ENCODE measurements at regions not wholly inside any gene's neighbourhood (a gene's known extent, or its start where the extent isn't known, plus 50 kb on each side); places are given as distances from the start of the nearest gene placed in this dataset.

DNA sequence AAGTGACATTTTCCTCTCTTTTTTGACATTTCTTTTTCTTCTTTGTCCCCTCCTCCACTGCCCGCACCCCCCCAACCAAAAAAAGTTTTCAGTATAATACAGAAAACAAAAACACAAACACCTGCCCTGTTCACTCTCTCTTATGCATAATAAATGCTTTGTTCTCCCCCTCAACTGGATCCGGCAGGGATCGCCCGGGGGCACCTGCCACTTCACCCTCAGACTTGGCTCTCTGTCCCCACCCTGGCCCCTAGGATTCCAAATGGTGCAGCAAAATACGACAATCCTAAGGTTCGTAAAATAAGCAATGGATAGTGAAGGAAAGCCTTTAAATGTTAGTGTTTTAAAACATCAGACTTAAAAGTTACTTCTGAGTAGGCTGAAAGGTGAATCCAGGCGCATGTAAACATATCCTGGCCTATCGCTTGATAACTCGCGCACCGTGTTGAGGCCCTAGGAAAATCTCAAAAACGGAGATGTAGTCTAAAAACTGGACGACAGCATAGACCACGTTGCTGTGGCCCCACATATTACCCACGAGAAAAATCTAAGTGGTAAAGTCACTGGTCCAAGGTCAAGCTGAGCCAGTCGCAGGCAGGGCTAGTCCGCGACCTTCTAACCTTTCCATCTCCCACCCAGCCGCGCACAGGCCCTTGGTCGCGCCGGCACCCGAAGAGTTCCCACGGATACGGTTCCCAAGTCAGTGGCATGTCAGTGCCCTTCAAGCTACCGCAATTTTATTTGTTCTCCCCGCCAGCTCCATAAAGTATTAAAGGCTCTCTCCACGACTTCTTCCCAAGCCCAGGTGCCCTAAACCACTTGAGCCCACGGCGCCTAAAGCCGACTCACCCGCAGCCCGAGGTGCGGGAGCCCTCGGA is 130.8 kb downstream of the OGFRL1 start:
- TF ChIP-seq ZNF384 (IDR thresholded peaks at IDR 0.05; ENCODE audit: borderline replicate concordance, low read depth, low read length) (no peak), ESRRA (IDR thresholded peaks at IDR 0.05; ENCODE audit: low read length) (no peak), YY1 (IDR thresholded peaks at IDR 0.05; ENCODE audit: low read depth, low read length) (no peak), TBL1XR1 (IDR thresholded peaks at IDR 0.05; ENCODE audit: low read depth, low read length) (no peak), RFX5 (IDR thresholded peaks at IDR 0.05; ENCODE audit: low read depth, low read length) (no peak), CREB1 (IDR thresholded peaks at IDR 0.05; ENCODE audit: low read depth) (no peak), POLR2AphosphoS5 (IDR thresholded peaks at IDR 0.05; ENCODE audit: low read length) (no peak), EZH2 (IDR thresholded peaks at IDR 0.05; ENCODE audit: borderline replicate concordance, control insufficient read depth, low read depth, low read length) (no peak), POLR2A (IDR thresholded peaks at IDR 0.05; ENCODE audit: low read depth, low read length) (no peak), PML (IDR thresholded peaks at IDR 0.05; ENCODE audit: low read length) (no peak), NR2C1 (IDR thresholded peaks at IDR 0.05) (no peak)
- TF ChIP-seq, protein P1, sequence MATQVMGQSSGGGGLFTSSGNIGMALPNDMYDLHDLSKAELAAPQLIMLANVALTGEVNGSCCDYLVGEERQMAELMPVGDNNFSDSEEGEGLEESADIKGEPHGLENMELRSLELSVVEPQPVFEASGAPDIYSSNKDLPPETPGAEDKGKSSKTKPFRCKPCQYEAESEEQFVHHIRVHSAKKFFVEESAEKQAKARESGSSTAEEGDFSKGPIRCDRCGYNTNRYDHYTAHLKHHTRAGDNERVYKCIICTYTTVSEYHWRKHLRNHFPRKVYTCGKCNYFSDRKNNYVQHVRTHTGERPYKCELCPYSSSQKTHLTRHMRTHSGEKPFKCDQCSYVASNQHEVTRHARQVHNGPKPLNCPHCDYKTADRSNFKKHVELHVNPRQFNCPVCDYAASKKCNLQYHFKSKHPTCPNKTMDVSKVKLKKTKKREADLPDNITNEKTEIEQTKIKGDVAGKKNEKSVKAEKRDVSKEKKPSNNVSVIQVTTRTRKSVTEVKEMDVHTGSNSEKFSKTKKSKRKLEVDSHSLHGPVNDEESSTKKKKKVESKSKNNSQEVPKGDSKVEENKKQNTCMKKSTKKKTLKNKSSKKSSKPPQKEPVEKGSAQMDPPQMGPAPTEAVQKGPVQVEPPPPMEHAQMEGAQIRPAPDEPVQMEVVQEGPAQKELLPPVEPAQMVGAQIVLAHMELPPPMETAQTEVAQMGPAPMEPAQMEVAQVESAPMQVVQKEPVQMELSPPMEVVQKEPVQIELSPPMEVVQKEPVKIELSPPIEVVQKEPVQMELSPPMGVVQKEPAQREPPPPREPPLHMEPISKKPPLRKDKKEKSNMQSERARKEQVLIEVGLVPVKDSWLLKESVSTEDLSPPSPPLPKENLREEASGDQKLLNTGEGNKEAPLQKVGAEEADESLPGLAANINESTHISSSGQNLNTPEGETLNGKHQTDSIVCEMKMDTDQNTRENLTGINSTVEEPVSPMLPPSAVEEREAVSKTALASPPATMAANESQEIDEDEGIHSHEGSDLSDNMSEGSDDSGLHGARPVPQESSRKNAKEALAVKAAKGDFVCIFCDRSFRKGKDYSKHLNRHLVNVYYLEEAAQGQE (IDR thresholded peaks at IDR 0.05; ENCODE audit: low read depth, low read length) = no peak
- TF ChIP-seq, protein P2, sequence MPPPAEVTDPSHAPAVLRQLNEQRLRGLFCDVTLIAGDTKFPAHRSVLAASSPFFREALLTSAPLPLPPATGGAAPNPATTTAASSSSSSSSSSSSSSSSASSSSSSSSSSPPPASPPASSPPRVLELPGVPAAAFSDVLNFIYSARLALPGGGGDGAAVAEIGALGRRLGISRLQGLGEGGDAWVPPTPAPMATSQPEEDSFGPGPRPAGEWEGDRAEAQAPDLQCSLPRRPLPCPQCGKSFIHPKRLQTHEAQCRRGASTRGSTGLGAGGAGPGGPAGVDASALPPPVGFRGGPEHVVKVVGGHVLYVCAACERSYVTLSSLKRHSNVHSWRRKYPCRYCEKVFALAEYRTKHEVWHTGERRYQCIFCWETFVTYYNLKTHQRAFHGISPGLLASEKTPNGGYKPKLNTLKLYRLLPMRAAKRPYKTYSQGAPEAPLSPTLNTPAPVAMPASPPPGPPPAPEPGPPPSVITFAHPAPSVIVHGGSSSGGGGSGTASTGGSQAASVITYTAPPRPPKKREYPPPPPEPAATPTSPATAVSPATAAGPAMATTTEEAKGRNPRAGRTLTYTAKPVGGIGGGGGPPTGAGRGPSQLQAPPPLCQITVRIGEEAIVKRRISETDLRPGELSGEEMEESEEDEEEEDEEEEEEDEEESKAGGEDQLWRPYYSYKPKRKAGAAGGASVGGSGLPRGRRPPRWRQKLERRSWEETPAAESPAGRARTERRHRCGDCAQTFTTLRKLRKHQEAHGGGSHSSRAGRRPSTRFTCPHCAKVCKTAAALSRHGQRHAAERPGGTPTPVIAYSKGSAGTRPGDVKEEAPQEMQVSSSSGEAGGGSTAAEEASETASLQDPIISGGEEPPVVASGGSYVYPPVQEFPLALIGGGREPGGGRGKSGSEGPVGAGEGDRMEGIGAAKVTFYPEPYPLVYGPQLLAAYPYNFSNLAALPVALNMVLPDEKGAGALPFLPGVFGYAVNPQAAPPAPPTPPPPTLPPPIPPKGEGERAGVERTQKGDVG (CRISPR knock-in tag; IDR thresholded peaks at IDR 0.05) = no peak
